ENCODE measurements at regions not wholly inside any gene's neighbourhood (a gene's known extent, or its start where the extent isn't known, plus 50 kb on each side); places are given as distances from the start of the nearest gene placed in this dataset.
"Not testable (repeated sequence)": the region's sequence is repeated elsewhere in the genome, so short reads cannot be mapped to it uniquely, and the experiment has no call there.

GRCh38 chr10:64182671-64183070, 661.5 kb downstream of the REEP3 start:
- H3K4me3 ChIP-seq (ENCODE audit: low read depth, low read length), result no peak overlapping the region
- no peak overlapping the region for H3K27ac ChIP-seq
- H3K9me3 ChIP-seq (ENCODE audit: severe bottlenecking), result no peaks in the 10 kb centered on the region
- TF ChIP-seq CTCF (IDR thresholded peaks at IDR 0.05; ENCODE audit: low read depth, low read length), result no peak
- H3K27me3 ChIP-seq (ENCODE audit: insufficient read depth, low read depth, severe bottlenecking), result no peaks in the 10 kb centered on the region
- H3K36me3 ChIP-seq, result no peaks in the 10 kb centered on the region
- DNase-seq, result no peak

GRCh38 chr10:64191286-64191685, 670.1 kb downstream of the REEP3 start:
- Histone ChIP-seq H3K4me3 (ENCODE audit: low read depth, low read length) (no peak overlapping the region), H3K36me3 (no peaks in the 10 kb centered on the region), H3K27ac (no peak overlapping the region), H3K27me3 (ENCODE audit: insufficient read depth, low read depth, severe bottlenecking) (no peaks in the 10 kb centered on the region), H3K9me3 (ENCODE audit: severe bottlenecking) (no peaks in the 10 kb centered on the region)
- no peak for TF ChIP-seq CTCF (IDR thresholded peaks at IDR 0.05; ENCODE audit: low read depth, low read length)
- no peak for DNase-seq

DNA sequence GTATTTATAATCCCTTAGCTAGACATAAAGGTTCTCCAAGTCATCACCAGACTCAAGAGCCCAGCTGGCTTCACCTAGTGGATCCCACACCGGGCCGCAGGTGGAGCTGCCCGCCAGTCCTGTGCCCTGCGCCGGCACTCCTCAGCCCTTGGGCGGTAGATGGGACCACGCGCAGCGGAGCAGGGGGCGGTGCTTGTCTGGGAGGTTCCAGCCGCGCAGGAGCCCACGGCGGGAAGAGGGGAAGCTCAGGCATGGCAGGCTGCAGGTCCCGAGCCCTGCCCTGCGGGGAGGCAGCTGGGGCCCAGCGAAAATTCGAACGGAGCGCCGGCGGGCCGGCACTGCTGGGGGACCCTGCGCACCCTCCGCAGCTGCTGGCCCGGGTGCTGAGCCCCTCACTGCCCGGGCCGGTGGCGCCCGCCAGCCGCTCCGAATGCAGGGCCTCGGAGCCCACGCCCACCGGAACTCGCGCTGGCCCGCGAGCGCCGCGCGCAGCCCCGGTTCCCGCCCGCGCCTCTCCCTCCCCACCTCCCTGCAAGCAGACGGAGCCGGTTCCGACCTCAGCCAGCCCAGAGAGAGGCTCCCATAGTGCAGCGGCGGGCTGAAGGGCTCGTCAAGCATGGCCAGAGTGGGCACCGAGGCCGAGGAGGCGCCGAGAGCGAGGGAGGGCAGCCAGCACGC, 675.6 kb downstream of the REEP3 start:
- TF ChIP-seq CTCF (IDR thresholded peaks at IDR 0.05; ENCODE audit: low read depth, low read length), result no peak
- no peak for DNase-seq
- Histone ChIP-seq H3K4me3 (ENCODE audit: low read depth, low read length) (no peak overlapping the region), H3K27me3 (ENCODE audit: insufficient read depth, low read depth, severe bottlenecking) (no peaks in the 10 kb centered on the region), H3K27ac (no peak overlapping the region), H3K36me3 (no peaks in the 10 kb centered on the region), H3K9me3 (ENCODE audit: severe bottlenecking) (no peaks in the 10 kb centered on the region)

- TF ChIP-seq CTCF (IDR thresholded peaks at IDR 0.05; ENCODE audit: low read depth, low read length), result no peak
- no peaks in the 10 kb centered on the region for H3K36me3 ChIP-seq
- no peaks in the 10 kb centered on the region for H3K27me3 ChIP-seq (ENCODE audit: insufficient read depth, low read depth, severe bottlenecking)
- DNase-seq, result no peak
- no peak overlapping the region for H3K27ac ChIP-seq
- no peak overlapping the region for H3K4me3 ChIP-seq (ENCODE audit: low read depth, low read length)
- peaks cover 3% of the 10 kb centered on the region for H3K9me3 ChIP-seq (ENCODE audit: severe bottlenecking)
These were observed 680.7 kb downstream of the REEP3 start for GRCh38 chr10:64201936-64202335.

GRCh38 chr10:64204504-64204903, 683.3 kb downstream of the REEP3 start:
- DNase-seq; H3K27me3 ChIP-seq (ENCODE audit: insufficient read depth, low read depth, severe bottlenecking); H3K4me3 ChIP-seq (ENCODE audit: low read depth, low read length); H3K36me3 ChIP-seq; H3K27ac ChIP-seq; H3K9me3 ChIP-seq (ENCODE audit: severe bottlenecking): not testable (repeated sequence)

GRCh38 chr10:64206409-64206808, 685.2 kb downstream of the REEP3 start:
- H3K27ac ChIP-seq, result no peak overlapping the region
- no peaks in the 10 kb centered on the region for H3K36me3 ChIP-seq
- H3K27me3 ChIP-seq (ENCODE audit: insufficient read depth, low read depth, severe bottlenecking), result no peaks in the 10 kb centered on the region
- DNase-seq, result no peak
- H3K4me3 ChIP-seq (ENCODE audit: low read depth, low read length), result no peak overlapping the region
- peaks cover 8% of the 10 kb centered on the region for H3K9me3 ChIP-seq (ENCODE audit: severe bottlenecking)
- TF ChIP-seq CTCF (IDR thresholded peaks at IDR 0.05; ENCODE audit: low read depth, low read length), result no peak
